Activated naive CD4-positive, alpha-beta T cell treated with anti-CD3 and anti-CD28 coated beads, Interleukin-2, amount 50 U/mL, for 72 hours (primary cell): ENCODE measurements at regions not wholly inside any gene's neighbourhood (a gene's known extent, or its start where the extent isn't known, plus 50 kb on each side); places are given as distances from the start of the nearest gene placed in this dataset.
A peak's percentile ranks its signal among the peaks of the same experiment; 100 is the strongest.

Source experiments
- ATAC-seq, 2 donors: fragments of 150-1000 bp; cut with Tn5 transposase; 2 replicates each; pipeline ENCODE4 v1.10.0; 2021; ENCODE audit warnings: mild to moderate bottlenecking in 2 of 2, moderate library complexity in 2 of 2
- DNase-seq, 2 donors: peaks; one replicate each; pipeline ENCODE4 v3.0.0; 2021 to 2022; ENCODE audit warnings: low spot score in 2 of 2
- H3K27ac Mint-ChIP-seq, 2 donors: one replicate each; pipeline ENCODE4 v1.8.0; 2022; ENCODE audit warnings: mild to moderate bottlenecking in 2 of 2, mixed read lengths in 2 of 2
- H3K36me3 Mint-ChIP-seq, 2 donors: one replicate each; pipeline ENCODE4 v1.8.0; 2022; ENCODE audit warnings: mixed read lengths in 2 of 2
- H3K9me3 Mint-ChIP-seq, 2 donors: one replicate each; pipeline ENCODE4 v1.8.0; 2022; ENCODE audit warnings: mixed read lengths in 2 of 2

GRCh38 chr5:168066536-168067208 lies 224.8 kb upstream of the WWC1 start:
- H3K36me3 Mint-ChIP-seq, result no peaks in the 10 kb centered on the region
- ATAC-seq, result no peak
- DNase-seq, result no peak
- H3K27ac Mint-ChIP-seq, result no peak overlapping the region
- H3K9me3 Mint-ChIP-seq, result no peaks in the 10 kb centered on the region

DNA sequence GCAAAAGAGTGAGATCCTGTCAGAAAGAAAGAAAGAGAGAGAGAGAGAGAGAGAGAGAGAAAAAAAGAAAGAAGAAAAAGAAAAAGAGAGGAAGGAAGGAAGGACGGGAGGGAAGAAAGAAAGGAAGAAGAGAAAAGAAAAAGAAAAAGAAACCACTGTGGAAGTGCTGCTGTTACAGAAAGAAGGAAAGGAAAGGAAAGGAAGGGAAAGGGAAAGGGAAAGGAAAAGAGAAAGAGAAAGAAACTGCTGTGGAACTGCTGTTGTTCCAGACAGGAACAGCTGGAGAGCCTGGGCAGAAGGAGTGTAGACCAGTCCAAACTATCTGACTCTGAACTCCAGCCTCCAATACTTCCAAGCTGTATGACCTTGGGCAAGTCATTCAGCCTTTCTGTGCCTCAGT lies 220.7 kb upstream of the WWC1 start:
- Mint-ChIP-seq H3K36me3 (no peaks in the 10 kb centered on the region), H3K9me3 (no peaks in the 10 kb centered on the region), H3K27ac (no peak overlapping the region)
- DNase-seq, result no peak
- ATAC-seq, result no peak

- no peaks in the 10 kb centered on the region for H3K9me3 Mint-ChIP-seq
- ATAC-seq (no peak), DNase-seq (no peak)
- no peaks in the 10 kb centered on the region for H3K36me3 Mint-ChIP-seq
- no peak overlapping the region for H3K27ac Mint-ChIP-seq
These were observed 218.8 kb upstream of the WWC1 start for GRCh38 chr5:168072665-168073064.

- ATAC-seq, result no peak
- H3K9me3 Mint-ChIP-seq, result no peaks in the 10 kb centered on the region
- H3K27ac Mint-ChIP-seq, result no peak overlapping the region
- H3K36me3 Mint-ChIP-seq, result no peaks in the 10 kb centered on the region
- no peak for DNase-seq
These were observed 218.1 kb upstream of the WWC1 start for GRCh38 chr5:168073311-168073710.

- H3K36me3 Mint-ChIP-seq, result no peaks in the 10 kb centered on the region
- ATAC-seq (peak in 1 of 2 donors; percentile 39), DNase-seq (no peak)
- no peaks in the 10 kb centered on the region for H3K9me3 Mint-ChIP-seq
- no peak overlapping the region for H3K27ac Mint-ChIP-seq
These were observed 217.2 kb upstream of the WWC1 start for GRCh38 chr5:168073991-168074800.

DNA sequence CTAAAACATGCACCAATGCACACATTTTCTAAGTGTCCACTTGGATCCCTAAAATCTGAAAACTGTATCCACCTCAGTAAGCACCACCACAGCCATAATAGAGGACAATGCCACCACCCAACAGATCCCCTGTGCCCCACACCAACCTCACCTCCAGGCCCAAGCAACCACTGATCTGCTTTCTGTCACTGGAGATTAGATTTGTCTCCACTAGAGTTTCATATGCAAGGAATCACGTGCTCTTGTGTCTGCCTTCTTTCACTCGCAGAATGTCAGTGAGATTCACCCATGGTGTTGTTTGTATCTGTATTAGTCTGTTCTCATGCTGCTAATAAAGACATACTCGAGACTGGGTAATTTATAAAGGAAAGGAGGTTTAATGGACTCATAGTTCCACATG lies 216.1 kb upstream of the WWC1 start:
- Mint-ChIP-seq H3K9me3 (peaks cover 0 to 1% of the 10 kb centered on the region in 2 donors), H3K27ac (peak overlapping the region in 1 of 2 donors; percentile 47), H3K36me3 (no peaks in the 10 kb centered on the region)
- DNase-seq (no peak), ATAC-seq (no peak)

GRCh38 chr5:168076561-168076991 lies 214.9 kb upstream of the WWC1 start:
- ATAC-seq (no peak), DNase-seq (peak in 1 of 2 donors; percentile 26)
- Mint-ChIP-seq H3K9me3 (peaks cover 0 to 9% of the 10 kb centered on the region in 2 donors), H3K36me3 (no peaks in the 10 kb centered on the region), H3K27ac (no peak overlapping the region)

DNA sequence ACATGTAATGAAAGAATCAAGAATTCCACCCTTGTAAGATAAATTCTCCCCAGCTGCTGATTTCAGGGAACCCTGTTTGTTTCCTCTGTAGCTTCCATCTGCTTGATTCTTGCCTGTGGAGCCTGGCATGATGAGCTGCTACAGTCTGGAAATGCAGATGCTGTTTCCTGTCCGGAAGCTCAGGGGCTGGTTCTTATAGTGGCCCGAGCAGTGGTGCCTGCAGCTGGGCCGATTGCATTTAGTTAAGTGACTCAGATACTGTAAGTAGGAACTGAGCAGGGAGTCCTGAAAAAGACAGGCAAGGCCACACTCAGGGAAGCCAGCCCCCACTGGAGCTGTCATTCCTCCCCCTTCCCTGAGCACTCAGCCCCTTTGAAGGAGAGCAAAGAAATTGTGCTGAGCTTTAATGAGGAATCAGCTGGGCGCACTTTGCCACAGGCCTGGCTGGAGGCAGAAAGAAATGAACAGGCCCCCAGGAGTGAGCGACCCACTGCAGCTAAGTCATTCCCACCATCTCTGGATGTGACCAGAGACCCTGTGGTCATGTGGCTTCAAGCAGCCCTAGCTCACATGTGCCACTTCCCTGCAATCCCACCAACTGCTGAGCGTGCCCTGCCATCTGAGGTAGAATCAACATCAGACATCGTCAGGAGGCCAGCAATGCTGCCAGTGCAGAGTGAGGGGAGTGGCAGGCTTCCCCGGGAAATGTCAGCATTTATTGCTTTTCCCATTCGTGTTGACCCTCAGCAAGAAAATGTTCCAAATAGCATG lies 206.0 kb upstream of the WWC1 start:
- DNase-seq, result no peak
- no peak for ATAC-seq
- Mint-ChIP-seq H3K36me3 (peaks cover 0 to 8% of the 10 kb centered on the region in 2 donors), H3K9me3 (peaks cover 0 to 13% of the 10 kb centered on the region in 2 donors), H3K27ac (no peak overlapping the region)

- Mint-ChIP-seq H3K9me3 (peaks cover 0 to 8% of the 10 kb centered on the region in 2 donors), H3K36me3 (peaks cover 0 to 8% of the 10 kb centered on the region in 2 donors), H3K27ac (no peak overlapping the region)
- no peak for DNase-seq
- ATAC-seq, result no peak
These were observed 205.3 kb upstream of the WWC1 start for GRCh38 chr5:168086104-168086610.

- DNase-seq (no peak), ATAC-seq (no peak)
- H3K9me3 Mint-ChIP-seq, result peaks cover 0 to 5% of the 10 kb centered on the region in 2 donors
- peaks cover 0 to 8% of the 10 kb centered on the region in 2 donors for H3K36me3 Mint-ChIP-seq
- H3K27ac Mint-ChIP-seq, result no peak overlapping the region
These were observed 204.7 kb upstream of the WWC1 start for GRCh38 chr5:168086746-168087145.

DNA sequence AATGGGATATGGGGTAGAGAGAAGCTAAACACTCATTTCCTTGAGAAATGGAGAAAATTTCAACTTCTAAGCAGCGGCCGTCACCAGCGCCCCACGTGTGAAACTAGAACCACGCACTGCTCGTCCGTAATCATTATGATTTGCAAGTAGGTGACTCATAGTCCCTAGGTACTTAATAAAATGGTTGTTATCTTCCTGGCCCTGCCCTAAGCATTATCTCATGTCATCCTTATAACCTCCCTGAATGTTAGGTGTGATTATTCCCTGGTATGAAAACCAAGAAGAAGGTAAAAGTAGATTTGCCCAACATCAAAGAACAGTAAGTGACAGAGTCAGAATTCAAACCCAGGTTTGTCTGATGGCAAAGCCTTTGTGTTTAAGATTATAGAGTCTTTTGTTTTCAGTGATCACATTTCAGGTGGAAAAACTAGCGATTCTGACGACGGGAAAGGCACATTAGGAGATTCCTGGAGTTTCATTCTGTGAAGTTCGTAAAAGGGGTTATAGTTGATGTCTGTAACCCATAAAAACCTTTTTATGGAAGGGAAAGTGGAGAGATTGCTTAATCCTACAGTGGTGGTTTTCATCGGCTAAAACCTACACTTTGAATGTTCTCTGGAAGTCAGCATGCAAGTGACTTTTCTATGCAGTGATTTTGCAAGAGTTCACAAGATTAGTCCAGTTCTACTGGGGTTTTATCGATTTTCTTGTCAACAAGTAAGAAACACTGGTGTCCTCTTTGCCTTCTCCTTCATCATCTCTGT lies 202.9 kb upstream of the WWC1 start:
- no peak for DNase-seq
- ATAC-seq, result no peak
- no peaks in the 10 kb centered on the region for H3K36me3 Mint-ChIP-seq
- no peak overlapping the region for H3K27ac Mint-ChIP-seq
- H3K9me3 Mint-ChIP-seq, result no peaks in the 10 kb centered on the region

- Mint-ChIP-seq H3K9me3 (no peaks in the 10 kb centered on the region), H3K27ac (no peak overlapping the region), H3K36me3 (no peaks in the 10 kb centered on the region)
- DNase-seq (no peak), ATAC-seq (no peak)
These were observed 202.1 kb upstream of the WWC1 start for GRCh38 chr5:168089201-168089887.

- no peak overlapping the region for H3K27ac Mint-ChIP-seq
- H3K9me3 Mint-ChIP-seq, result no peaks in the 10 kb centered on the region
- H3K36me3 Mint-ChIP-seq, result no peaks in the 10 kb centered on the region
- ATAC-seq (no peak), DNase-seq (no peak)
These were observed 198.9 kb upstream of the WWC1 start for GRCh38 chr5:168092209-168093185.

DNA sequence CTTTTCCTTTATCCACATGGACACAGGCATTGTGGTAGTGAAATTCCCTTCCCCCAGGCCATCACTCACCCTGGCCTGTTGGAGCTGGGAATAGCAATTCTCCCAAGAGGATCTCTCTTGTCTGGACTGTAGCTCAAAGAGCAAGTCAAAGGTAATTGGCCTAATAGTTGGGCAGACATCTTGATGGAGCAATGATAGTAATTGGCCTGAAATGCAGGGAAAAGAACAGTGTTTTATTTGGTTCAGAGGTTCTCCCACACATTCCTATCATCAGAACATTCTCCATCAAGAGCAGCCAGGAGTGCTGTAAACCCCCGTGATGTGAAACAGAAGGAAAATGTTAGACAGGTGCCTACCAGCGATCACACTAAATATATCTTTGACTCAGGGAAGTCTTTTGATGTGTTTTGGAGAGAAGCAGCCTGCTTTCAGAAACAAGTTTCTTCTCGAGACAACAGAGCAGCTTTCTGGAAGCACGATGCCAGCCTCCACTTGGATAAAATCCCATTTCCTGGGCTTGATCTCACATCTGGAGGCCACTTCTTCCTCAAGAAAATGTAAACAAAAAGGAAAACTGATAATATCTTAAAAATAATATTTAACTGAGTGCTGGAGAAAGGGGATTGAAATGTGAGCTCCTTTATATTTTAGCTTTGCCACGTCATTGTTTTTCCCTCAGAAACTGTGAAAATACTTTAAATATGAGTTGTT lies 198.1 kb upstream of the WWC1 start:
- DNase-seq (no peak), ATAC-seq (no peak)
- Mint-ChIP-seq H3K36me3 (no peaks in the 10 kb centered on the region), H3K9me3 (no peaks in the 10 kb centered on the region), H3K27ac (no peak overlapping the region)
